ENCODE measurements at regions not wholly inside any gene's neighbourhood (a gene's known extent, or its start where the extent isn't known, plus 50 kb on each side); places are given as distances from the start of the nearest gene placed in this dataset.

- no peaks in the 10 kb centered on the region for H3F3A ChIP-seq (replicated peaks; ENCODE audit: insufficient read depth)
- POLR2A ChIA-PET, result no interaction called here
- TF ChIP-seq IRF3 (IDR thresholded peaks at IDR 0.05; ENCODE audit: low read depth, low read length) (no peak), USF2 (IDR thresholded peaks at IDR 0.05; ENCODE audit: borderline replicate concordance, low read depth, low read length) (no peak), FOXM1 (IDR thresholded peaks at IDR 0.05; ENCODE audit: low read depth) (no peak), SIN3A (IDR thresholded peaks at IDR 0.05; ENCODE audit: borderline replicate concordance, low read depth, low read length) (no peak), RFX5 (IDR thresholded peaks at IDR 0.05; ENCODE audit: low read length) (no peak), REST (IDR thresholded peaks at IDR 0.05; ENCODE audit: low read depth, low read length) (no peak), PBX3 (IDR thresholded peaks at IDR 0.05) (no peak), RCOR1 (IDR thresholded peaks at IDR 0.05; ENCODE audit: low read length) (no peak), GABPA (IDR thresholded peaks at IDR 0.05; ENCODE audit: low read depth) (no peak), ELF1 (IDR thresholded peaks at IDR 0.05) (no peak), NRF1 (IDR thresholded peaks at IDR 0.05; ENCODE audit: low read depth, low read length) (no peak), YY1 (IDR thresholded peaks at IDR 0.05; ENCODE audit: low read depth) (no peak), USF1 (IDR thresholded peaks at IDR 0.05; ENCODE audit: borderline replicate concordance, low read depth) (no peak), NFIC (IDR thresholded peaks at IDR 0.05; ENCODE audit: borderline replicate concordance) (no peak), MEF2A (IDR thresholded peaks at IDR 0.05; ENCODE audit: borderline replicate concordance, low read depth) (no peak)
- no peaks in the 10 kb centered on the region for H3K4me1 ChIP-seq (ENCODE audit: control insufficient read depth in 1 of 2, insufficient read depth in 2 of 2, low read depth in 1 of 2, low read length in 1 of 2)
- no peaks in the 10 kb centered on the region for H3K36me3 ChIP-seq (replicated peaks in 1 of 2; ENCODE audit: control insufficient read depth in 1 of 2, insufficient read depth in 2 of 2, low read length in 1 of 2)
- H3K27me3 ChIP-seq (ENCODE audit: insufficient read depth), result peaks cover 9% of the 10 kb centered on the region; the same call in 1 of the 2 replicates
- H4K20me1 ChIP-seq (ENCODE audit: insufficient read depth), result no peaks in the 10 kb centered on the region
- no peak overlapping the region for H3K4me2 ChIP-seq
- H3K27ac ChIP-seq (ENCODE audit: low read depth in 2 of 2, low read length in 1 of 2), result no peak overlapping the region
- no peak overlapping the region for H3K9ac ChIP-seq
- no peaks in the 10 kb centered on the region for H3K79me2 ChIP-seq (ENCODE audit: insufficient read depth)
- H3K9me2 ChIP-seq, result no peaks in the 10 kb centered on the region
- H3K4me3 ChIP-seq (ENCODE audit: low read depth in 2 of 2, low read length in 1 of 2), result no peak overlapping the region
- WGBS (ENCODE audit: low lambda C conversion rate), result 56% methylated on average over 14 of the region's 14 CpGs
- no peak for DNase-seq
- H3K9me3 ChIP-seq, result no peaks in the 10 kb centered on the region
- no peak overlapping the region for H2AFZ ChIP-seq (ENCODE audit: low read depth)
- CTCF ChIA-PET, result no interaction called here
These were observed 88.4 kb upstream of the TMPRSS2 start for GRCh38 chr21:41596241-41596925.

Data from SK-N-SH (cell line).